Epithelial cell of esophagus (primary cell): ENCODE measurements at regions not wholly inside any gene's neighbourhood (a gene's known extent, or its start where the extent isn't known, plus 50 kb on each side); places are given as distances from the start of the nearest gene placed in this dataset.

Source experiments
- DNase-seq: peaks from one replicate; pipeline ENCODE4 v3.0.0; 2010; ENCODE audit warnings: low read depth
- H3K4me3 ChIP-seq: 2 replicates; pipeline ENCODE4 v1.5.1; 2011; ENCODE audit warnings: mild to moderate bottlenecking, low read length, control low read depth
- CTCF ChIP-seq: IDR thresholded peaks from 2 replicates; pipeline ENCODE4 v1.5.1; 2011; ENCODE audit warnings: low read depth, mild to moderate bottlenecking, low read length, control low read depth, inconsistent platforms; ENCODE audit not compliant: insufficient read depth; ENCODE audit errors: missing control alignments

GRCh38 chr6:138596591-138596990 is 97.3 kb upstream of the NHSL1 start:
- no peak for TF ChIP-seq CTCF

GRCh38 chr6:138597336-138597735 is 98.0 kb upstream of the NHSL1 start:
- H3K4me3 ChIP-seq = no peak overlapping the region
- TF ChIP-seq CTCF = no peak
- no peak for DNase-seq

More at GRCh38 chr6:138596591-138596990, 97.3 kb upstream of the NHSL1 start:
- no peak overlapping the region for H3K4me3 ChIP-seq
- no peak for DNase-seq

- no peak for TF ChIP-seq CTCF
- no peak for DNase-seq
- no peak overlapping the region for H3K4me3 ChIP-seq
Observed at GRCh38 chr6:138598562-138599173, 99.4 kb upstream of the NHSL1 start.

- no peak overlapping the region for H3K4me3 ChIP-seq
- no peak for TF ChIP-seq CTCF
- no peak for DNase-seq
Observed at GRCh38 chr6:138600261-138600660, 101.0 kb upstream of the NHSL1 start.

GRCh38 chr6:138600726-138601125 is 101.4 kb upstream of the NHSL1 start:
- H3K4me3 ChIP-seq = no peak overlapping the region
- DNase-seq = peak; percentile 14
- no peak for TF ChIP-seq CTCF

GRCh38 chr6:138601128-138601527 is 101.8 kb upstream of the NHSL1 start:
- peak; percentile 19 for DNase-seq
- no peak overlapping the region for H3K4me3 ChIP-seq
- TF ChIP-seq CTCF = no peak

- no peak for TF ChIP-seq CTCF
Observed at GRCh38 chr6:138605958-138606357, 106.7 kb upstream of the NHSL1 start.

More at GRCh38 chr6:138605958-138606357, 106.7 kb upstream of the NHSL1 start:
- no peak for DNase-seq
- H3K4me3 ChIP-seq = no peak overlapping the region
